OCI-LY7 (cell line): ENCODE measurements at regions not wholly inside any gene's neighbourhood (a gene's known extent, or its start where the extent isn't known, plus 50 kb on each side); places are given as distances from the start of the nearest gene placed in this dataset.

ENCODE experiments used
- BruUV-seq: library from RNA; stranded (reverse); fragments of 400-500 nt; replicated peaks from 2 replicates; lab custom pipeline; 2021; lab: Mats Ljungman, UMichigan
- CTCF ChIA-PET: fragments of 300-600 bp; sonication (Branson Sonifier 250); formaldehyde crosslinking; loops from one replicate; lab custom pipeline; 2022; ENCODE audit warnings: antibody characterized with exemption; ENCODE audit not compliant: unreplicated experiment; lab: Charles Lee
- POLR2A ChIA-PET: fragments of 300-600 bp; sonication (Branson Sonifier 250); formaldehyde crosslinking; loops from one replicate; lab custom pipeline; 2022; ENCODE audit warnings: antibody characterized with exemption; lab: Charles Lee
- DNase-seq: peaks from one replicate; pipeline ENCODE4 v3.0.0-alpha.2; 2015; ENCODE audit warnings: low spot score
- H2AFZ ChIP-seq: fragments of 200-600 bp; sonication (generic), shearing (Covaris generic); 2 replicates; pipeline ENCODE4 v1.6.1; 2014; ENCODE audit warnings: mild to moderate bottlenecking, antibody characterized with exemption, low read length, moderate library complexity
- H3K27ac ChIP-seq: fragments of 200-600 bp; sonication (generic); 2 replicates; pipeline ENCODE4 v1.5.1; 2014; ENCODE audit warnings: mixed run types, low read depth, mild to moderate bottlenecking, moderate library complexity, low read length, inconsistent platforms; ENCODE audit not compliant: poor library complexity, severe bottlenecking
- H3K36me3 ChIP-seq: fragments of 200-600 bp; sonication (generic); 2 replicates; pipeline ENCODE4 v1.6.1; 2014; ENCODE audit warnings: mild to moderate bottlenecking, antibody characterized with exemption, low read length, moderate library complexity, mixed read lengths; ENCODE audit not compliant: insufficient read depth
- H3K4me1 ChIP-seq: fragments of 200-600 bp; sonication (generic); 2 replicates; pipeline ENCODE4 v1.5.1; 2014; ENCODE audit warnings: mild to moderate bottlenecking, low read length; ENCODE audit not compliant: insufficient read depth, poor library complexity, severe bottlenecking
- H3K4me2 ChIP-seq: fragments of 200-600 bp; sonication (generic); 2 replicates; pipeline ENCODE4 v1.6.1; 2014; ENCODE audit warnings: mild to moderate bottlenecking, low read length
- H3K4me3 ChIP-seq: fragments of 200-600 bp; sonication (generic); 2 replicates; pipeline ENCODE4 v1.5.1; 2014; ENCODE audit warnings: mild to moderate bottlenecking, low read depth, low read length; ENCODE audit not compliant: poor library complexity, severe bottlenecking
- H3K79me2 ChIP-seq: fragments of 200-600 bp; sonication (generic); 2 replicates; pipeline ENCODE4 v1.6.1; 2016; ENCODE audit warnings: low read depth, mild to moderate bottlenecking, low read length, moderate library complexity, mixed read lengths; ENCODE audit not compliant: insufficient read depth
- H3K9me2 ChIP-seq: fragments of 200-600 bp; sonication (generic); 2 replicates; pipeline ENCODE4 v1.6.1; 2016; ENCODE audit warnings: mild to moderate bottlenecking, low read length, mixed read lengths; ENCODE audit not compliant: insufficient read depth
- H3K9me3 ChIP-seq: fragments of 200-600 bp; sonication (generic); 2 replicates; pipeline ENCODE4 v1.6.1; 2014; ENCODE audit warnings: mild to moderate bottlenecking, mixed run types, low read length, mixed read lengths
- H4K20me1 ChIP-seq: fragments of 200-600 bp; sonication (generic); 2 replicates; pipeline ENCODE4 v1.6.1; 2014; ENCODE audit warnings: mild to moderate bottlenecking, antibody characterized with exemption, low read length, moderate library complexity, mixed read lengths; ENCODE audit not compliant: insufficient read depth
- CTCF ChIP-seq: fragments of 200-600 bp; sonication (generic); conservative IDR thresholded peaks from 2 replicates; pipeline ENCODE4 v1.5.1; 2014; ENCODE audit warnings: mild to moderate bottlenecking, antibody characterized with exemption, low read length, moderate library complexity, mixed read lengths
- EZH2phosphoT487 ChIP-seq: fragments of 200-600 bp; sonication (generic); IDR thresholded peaks from 2 replicates; pipeline ENCODE4 v1.6.1; 2018; ENCODE audit warnings: low read depth, borderline replicate concordance, mild to moderate bottlenecking, mixed run types, antibody characterized with exemption, low read length, moderate library complexity, mixed read lengths
- intact Hi-C: fragments of 100-400 bp; cut with micrococcal nuclease; formaldehyde crosslinking; loops from one replicate; pipeline ENCODE4 v1.10.0; 2022; ENCODE audit not compliant: unreplicated experiment

GRCh38 chr4:106773076-106773905 is 262.8 kb downstream of the DKK2 start:
- Histone ChIP-seq H3K4me3 (no peak overlapping the region), H4K20me1 (no peaks in the 10 kb centered on the region), H3K9me2 (no peaks in the 10 kb centered on the region), H3K36me3 (no peaks in the 10 kb centered on the region), H3K4me1 (no peaks in the 10 kb centered on the region), H3K79me2 (no peaks in the 10 kb centered on the region), H2AFZ (no peak overlapping the region), H3K27ac (no peak overlapping the region), H3K9me3 (no peaks in the 10 kb centered on the region), H3K4me2 (no peak overlapping the region)
- DNase-seq, result no peak
- POLR2A ChIA-PET, result no interaction called here
- no peak for TF ChIP-seq EZH2phosphoT487
- TF ChIP-seq CTCF, result no peak
- intact Hi-C loops, result no loop called here
- BruUV-seq, result no TSS peak
- CTCF ChIA-PET, result no interaction called here

- no peaks in the 10 kb centered on the region for H3K79me2 ChIP-seq
- no peak for TF ChIP-seq EZH2phosphoT487
- TF ChIP-seq CTCF, result no peak
- no peak overlapping the region for H3K4me3 ChIP-seq
- no peak overlapping the region for H3K27ac ChIP-seq
- H3K4me1 ChIP-seq, result no peaks in the 10 kb centered on the region
- no peaks in the 10 kb centered on the region for H4K20me1 ChIP-seq
- no peak overlapping the region for H2AFZ ChIP-seq
- no peaks in the 10 kb centered on the region for H3K9me3 ChIP-seq
- ChIA-PET CTCF (no interaction called here), POLR2A (no interaction called here)
- H3K9me2 ChIP-seq, result no peaks in the 10 kb centered on the region
- no peak overlapping the region for H3K4me2 ChIP-seq
- no peak for DNase-seq
- intact Hi-C loops, result no loop called here
- no TSS peak for BruUV-seq
- no peaks in the 10 kb centered on the region for H3K36me3 ChIP-seq
These were observed 268.1 kb downstream of the DKK2 start for GRCh38 chr4:106767991-106768390.

GRCh38 chr4:106766519-106766918 is 269.6 kb downstream of the DKK2 start:
- Histone ChIP-seq H3K9me3 (no peaks in the 10 kb centered on the region), H3K4me3 (no peak overlapping the region), H3K36me3 (no peaks in the 10 kb centered on the region), H3K79me2 (no peaks in the 10 kb centered on the region), H3K9me2 (no peaks in the 10 kb centered on the region), H4K20me1 (no peaks in the 10 kb centered on the region), H3K4me1 (no peaks in the 10 kb centered on the region), H3K4me2 (no peak overlapping the region), H3K27ac (no peak overlapping the region), H2AFZ (no peak overlapping the region)
- TF ChIP-seq EZH2phosphoT487, result no peak
- TF ChIP-seq CTCF, result no peak
- CTCF ChIA-PET, result no interaction called here
- BruUV-seq, result no TSS peak
- DNase-seq, result no peak
- intact Hi-C loops, result no loop called here
- POLR2A ChIA-PET, result no interaction called here
